Left cardiac atrium (tissue), 4 donors: ENCODE measurements at regions not wholly inside any gene's neighbourhood (a gene's known extent, or its start where the extent isn't known, plus 50 kb on each side); places are given as distances from the start of the nearest gene placed in this dataset.

Experiments used
- ATAC-seq, 2 donors: fragments of 200-7000 bp; cut with Tn5 transposase; one replicate each; pipeline ENCODE4 v1.9.1; 2020; ENCODE audit warnings: mild to moderate bottlenecking in 2 of 2, moderate library complexity in 2 of 2
- DNase-seq: peaks from one replicate; pipeline ENCODE4 v3.0.0-alpha.2; 2020
- intact Hi-C, 2 donors: fragments of 100-400 bp; cut with DNase I; formaldehyde crosslinking; loops; one replicate each; pipeline versions ENCODE4 v1.14.1 to v1.15.1; 2022 to 2023
- donor health status: DM: no; HTN: yes; CAD: no.
- donor health status: DM: no; HTN: yes; CAD: no; lungs with severe emphysema.
- donor health status: DM: yes; HTN: yes; CAD: no.
- donor health status: Dilated cardiomyopathy.

- no peak for DNase-seq
- ATAC-seq: no peak
- intact Hi-C loops: no loop called here
Observed at GRCh38 chr5:144979516-144980264, 809.0 kb downstream of the KCTD16 start.

DNA sequence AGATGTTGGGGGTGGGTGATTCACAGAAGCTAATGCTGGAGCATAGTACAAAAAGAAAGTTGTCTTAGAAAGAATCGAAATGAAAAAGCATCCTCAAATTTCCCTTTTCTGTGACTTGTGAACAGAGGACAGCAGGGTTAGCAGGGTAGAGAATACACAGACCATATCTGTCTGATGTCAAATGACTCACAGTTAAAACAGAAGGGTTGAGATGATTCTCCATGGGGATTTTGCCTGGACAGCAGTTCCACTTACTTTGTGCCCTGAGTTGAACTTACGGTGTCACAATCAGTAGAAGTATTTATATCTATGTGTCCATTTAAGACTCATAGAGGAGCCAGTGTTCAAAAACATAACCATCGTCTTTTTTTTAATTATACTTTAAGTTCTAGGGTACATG, 801.6 kb downstream of the KCTD16 start:
- ATAC-seq (no peak), DNase-seq (no peak)
- intact Hi-C loops: no loop called here

DNA sequence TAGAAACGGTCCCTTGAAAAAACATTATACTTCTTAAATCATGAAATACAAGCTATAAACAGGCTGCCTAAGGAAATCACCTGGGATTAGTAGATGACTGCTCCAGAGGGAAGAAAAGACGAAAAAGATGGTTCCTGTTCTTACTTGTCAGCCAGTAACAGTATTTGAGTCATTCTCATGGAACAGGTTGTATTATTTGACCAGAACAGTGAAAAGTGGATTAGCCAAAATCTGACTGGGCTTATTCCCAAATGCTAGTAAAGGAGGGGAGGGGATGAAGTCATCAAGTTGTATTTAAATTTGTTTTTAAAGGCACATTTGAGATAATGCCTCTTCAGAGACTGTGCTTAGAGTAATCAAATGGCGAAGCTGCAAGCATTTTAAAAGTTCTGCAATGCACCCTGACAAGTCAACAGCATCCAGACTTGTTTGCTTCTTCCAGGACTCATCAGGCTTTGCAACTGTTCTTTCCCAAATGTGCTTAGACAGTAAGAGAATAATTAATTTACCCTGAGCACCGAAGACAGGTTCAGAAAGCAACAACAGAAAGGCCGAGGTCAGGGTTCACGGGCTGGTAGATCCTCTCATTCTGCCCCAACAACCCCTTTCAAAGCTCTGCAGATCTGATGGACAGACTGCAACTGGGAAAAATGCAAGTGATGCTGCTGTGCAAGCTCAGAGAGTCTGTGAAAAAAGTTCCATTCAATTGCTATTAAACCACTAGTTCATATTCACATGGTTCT, 800.6 kb downstream of the KCTD16 start:
- no peak for DNase-seq
- ATAC-seq: no peak
- intact Hi-C loops: no loop called here

- ATAC-seq: no peak
- no peak for DNase-seq
- intact Hi-C loops: no loop called here
Observed at GRCh38 chr5:144960296-144960695, 789.6 kb downstream of the KCTD16 start.

GRCh38 chr5:144958002-144958401, 787.3 kb downstream of the KCTD16 start:
- intact Hi-C loops: no loop called here
- ATAC-seq (no peak), DNase-seq (no peak)

- ATAC-seq: no peak
- intact Hi-C loops: no loop called here
- DNase-seq: no peak
Observed at GRCh38 chr5:144950996-144951395, 780.3 kb downstream of the KCTD16 start.

GRCh38 chr5:144947023-144947422, 776.4 kb downstream of the KCTD16 start:
- no peak for ATAC-seq
- no peak for DNase-seq
- intact Hi-C loops: no loop called here

DNA sequence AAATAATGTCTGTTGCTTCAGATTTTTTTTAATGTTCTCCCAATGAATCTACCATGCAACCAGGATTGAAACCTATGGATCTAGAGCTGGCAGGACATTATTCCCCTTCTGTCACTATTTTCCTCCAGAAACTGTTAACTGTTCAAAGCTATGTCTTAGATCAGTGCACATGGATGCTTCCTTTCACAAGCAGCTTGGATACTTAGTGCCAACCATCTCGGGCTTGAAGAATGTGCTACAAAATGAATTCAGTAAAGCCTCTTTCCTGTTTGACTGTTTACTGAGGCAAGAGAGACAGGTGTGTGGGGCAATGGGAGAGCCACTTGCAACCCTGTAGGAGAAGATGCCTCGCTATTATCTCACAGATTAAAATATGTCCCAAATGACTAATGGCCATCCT, 774.8 kb downstream of the KCTD16 start:
- intact Hi-C loops: no loop called here
- DNase-seq (no peak), ATAC-seq (no peak)

GRCh38 chr5:144944936-144945335, 774.3 kb downstream of the KCTD16 start:
- intact Hi-C loops: no loop called here
- DNase-seq: no peak
- no peak for ATAC-seq

- no peak for DNase-seq
- intact Hi-C loops: no loop called here
- ATAC-seq: no peak
Observed at GRCh38 chr5:144941004-144941403, 770.3 kb downstream of the KCTD16 start.

GRCh38 chr5:144918371-144918770, 747.7 kb downstream of the KCTD16 start:
- ATAC-seq: no peak
- intact Hi-C loops: no loop called here

DNA sequence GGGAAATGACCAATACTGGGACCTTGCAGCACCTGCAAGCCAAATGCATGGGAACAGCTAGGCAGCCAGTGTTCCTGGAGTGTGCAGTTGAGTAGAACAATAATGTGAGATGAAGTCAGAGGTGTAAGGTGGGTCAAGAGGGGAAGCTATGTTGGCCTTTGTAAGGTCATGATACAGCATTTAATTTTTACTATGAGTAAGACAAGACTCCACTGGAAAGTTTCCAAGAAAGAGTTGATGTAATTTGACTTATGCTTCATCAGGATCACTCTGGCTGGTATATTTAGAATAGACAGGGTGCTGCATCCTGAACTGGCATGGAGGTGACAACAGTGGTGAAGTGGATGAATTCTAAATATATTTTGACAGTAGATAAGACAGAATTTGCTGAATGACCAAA, 744.8 kb downstream of the KCTD16 start:
- intact Hi-C loops: no loop called here
- DNase-seq (no peak), ATAC-seq (peak in 1 of 2 donors; percentile 52)

More at GRCh38 chr5:144918371-144918770, 747.7 kb downstream of the KCTD16 start:
- no peak for DNase-seq

GRCh38 chr5:144913661-144914060, 743.0 kb downstream of the KCTD16 start:
- intact Hi-C loops: no loop called here
- ATAC-seq (no peak), DNase-seq (no peak)

DNA sequence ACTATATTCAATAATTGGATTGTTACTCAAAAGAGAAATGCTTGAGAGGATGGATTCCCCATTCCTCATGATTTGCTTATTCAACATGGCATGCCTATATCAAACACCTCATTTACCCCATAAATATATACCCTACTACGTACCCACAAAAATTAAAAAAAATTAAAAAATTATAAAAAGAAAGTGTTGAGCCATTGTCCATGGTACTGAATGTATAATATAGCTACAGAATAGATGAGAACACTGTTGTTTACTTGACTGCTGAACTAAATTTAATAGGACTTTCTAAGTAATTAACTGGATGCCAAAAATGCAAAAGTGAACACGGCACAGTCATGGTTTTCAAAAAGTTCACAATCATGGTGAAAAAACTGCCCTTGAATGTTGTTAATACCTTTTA, 725.8 kb downstream of the KCTD16 start:
- intact Hi-C loops: no loop called here
- no peak for ATAC-seq

GRCh38 chr5:144886668-144887067, 716.0 kb downstream of the KCTD16 start:
- no peak for ATAC-seq

More for the DNA sequence above, 725.8 kb downstream of the KCTD16 start:
- DNase-seq: no peak

GRCh38 chr5:144882739-144883283, 712.1 kb downstream of the KCTD16 start:
- intact Hi-C loops: no loop called here
- no peak for DNase-seq

More at GRCh38 chr5:144886668-144887067, 716.0 kb downstream of the KCTD16 start:
- no peak for DNase-seq
- intact Hi-C loops: no loop called here

GRCh38 chr5:144880513-144880912, 709.8 kb downstream of the KCTD16 start:
- DNase-seq (no peak), ATAC-seq (no peak)
- intact Hi-C loops: no loop called here

More at GRCh38 chr5:144882739-144883283, 712.1 kb downstream of the KCTD16 start:
- no peak for ATAC-seq

DNA sequence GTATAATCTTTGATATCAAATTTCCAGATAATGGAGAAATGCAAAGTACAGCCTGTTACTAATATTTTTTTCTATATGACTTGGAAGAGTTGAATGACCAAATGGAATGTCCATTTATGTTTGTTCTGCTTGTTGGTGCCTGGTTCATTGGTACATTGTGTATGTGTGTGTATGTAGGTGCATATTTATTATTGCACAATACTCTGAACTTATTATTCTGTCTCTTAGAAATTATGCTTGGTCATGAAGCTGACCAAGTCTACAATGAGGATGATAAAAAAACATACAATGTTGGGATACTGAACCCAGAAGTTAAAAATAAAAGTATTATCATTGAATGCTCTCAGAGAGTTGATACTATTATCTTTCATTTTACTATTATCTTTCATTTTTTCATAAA, 706.3 kb downstream of the KCTD16 start:
- no peak for ATAC-seq

GRCh38 chr5:144873076-144873475, 702.4 kb downstream of the KCTD16 start:
- DNase-seq (no peak), ATAC-seq (no peak)
- intact Hi-C loops: no loop called here

More for the DNA sequence above, 706.3 kb downstream of the KCTD16 start:
- DNase-seq: no peak
- intact Hi-C loops: no loop called here

DNA sequence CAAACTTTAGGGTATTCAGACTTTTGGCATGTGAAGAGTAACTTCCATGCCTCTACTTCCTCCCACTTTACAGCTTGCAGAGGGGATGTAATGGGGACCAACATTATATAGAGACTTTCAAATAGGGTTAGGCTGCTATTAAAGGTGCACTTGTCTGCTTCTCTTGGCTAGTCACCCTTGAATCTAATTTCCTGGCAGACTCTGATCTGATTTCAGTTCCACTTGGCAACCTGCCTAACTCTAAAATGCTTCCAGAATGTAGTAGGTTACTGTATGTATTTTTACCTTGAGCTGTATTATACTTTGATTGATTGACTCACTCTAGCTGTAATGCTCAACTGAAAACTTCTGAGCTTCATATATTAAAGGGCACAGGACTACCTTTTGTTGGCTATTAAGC, 693.4 kb downstream of the KCTD16 start:
- intact Hi-C loops: no loop called here
- ATAC-seq (no peak), DNase-seq (no peak)
